ENCODE measurements at regions not wholly inside any gene's neighbourhood (a gene's known extent, or its start where the extent isn't known, plus 50 kb on each side); places are given as distances from the start of the nearest gene placed in this dataset.
"Not testable (repeated sequence)": the region's sequence is repeated elsewhere in the genome, so short reads cannot be mapped to it uniquely, and the experiment has no call there.

DNA sequence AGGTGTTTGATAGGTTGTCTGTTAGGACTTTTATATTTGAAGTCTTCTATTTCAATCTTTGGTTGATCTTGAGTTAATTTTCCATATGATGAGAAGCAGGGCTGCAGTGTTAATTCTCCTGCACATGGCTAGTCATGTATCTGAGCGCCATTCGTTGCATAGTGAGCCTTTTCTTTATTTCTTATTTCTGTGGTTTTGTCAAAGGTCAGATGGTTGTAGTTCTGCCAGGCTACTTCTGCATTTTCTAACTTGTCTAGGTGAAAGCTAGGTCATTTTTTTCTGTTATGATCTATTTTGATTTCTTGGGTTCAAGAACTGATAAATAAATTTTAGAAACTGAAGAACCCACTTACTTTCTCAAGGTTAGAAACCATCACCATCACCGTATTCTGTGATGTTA, 56.7 kb downstream of the CCDC74A start:
- no peak for DNase-seq

DNA sequence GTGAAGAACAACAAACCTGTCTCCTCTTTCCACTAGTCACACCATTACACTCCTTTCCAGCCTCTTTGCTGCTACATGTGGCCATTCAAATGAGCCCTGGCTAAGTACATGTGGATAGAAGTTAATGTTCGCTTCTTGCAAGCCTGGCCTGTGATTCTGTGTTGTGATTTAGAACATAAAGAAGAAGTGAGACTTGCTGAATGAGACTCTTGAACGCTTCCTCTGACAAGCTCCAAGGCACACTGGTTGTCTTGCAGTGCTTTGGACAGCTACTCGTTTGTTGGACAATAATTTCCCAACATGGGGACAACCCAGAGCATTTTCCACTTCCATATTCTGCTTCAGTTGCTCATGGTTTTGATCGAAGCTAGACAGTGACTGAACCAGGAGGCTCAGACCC, 57.3 kb downstream of the CCDC74A start:
- DNase-seq, result no peak

GRCh38 chr2:131588152-131588873, 60.6 kb downstream of the CCDC74A start:
- DNase-seq, result no peak

DNA sequence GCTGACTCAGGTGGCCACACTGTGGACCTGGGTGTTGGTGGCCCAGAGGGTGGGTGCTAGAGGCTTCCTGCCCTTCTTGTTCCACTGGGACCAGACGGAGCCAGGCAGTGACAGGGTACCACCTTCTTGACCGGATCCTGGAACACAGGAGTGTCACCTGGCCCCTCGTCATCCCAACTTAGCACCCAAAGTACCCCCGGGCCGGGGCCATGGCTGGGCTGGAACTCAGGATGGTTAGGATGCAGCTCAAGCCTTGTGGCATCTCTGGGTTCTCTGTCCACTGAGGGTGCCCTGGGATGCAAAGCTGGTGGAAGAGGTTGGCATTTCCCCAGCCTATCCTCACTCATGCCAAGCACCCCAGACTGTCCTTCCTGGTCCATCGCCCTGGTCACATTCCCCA, 61.4 kb downstream of the CCDC74A start:
- DNase-seq, result not testable (repeated sequence)

DNA sequence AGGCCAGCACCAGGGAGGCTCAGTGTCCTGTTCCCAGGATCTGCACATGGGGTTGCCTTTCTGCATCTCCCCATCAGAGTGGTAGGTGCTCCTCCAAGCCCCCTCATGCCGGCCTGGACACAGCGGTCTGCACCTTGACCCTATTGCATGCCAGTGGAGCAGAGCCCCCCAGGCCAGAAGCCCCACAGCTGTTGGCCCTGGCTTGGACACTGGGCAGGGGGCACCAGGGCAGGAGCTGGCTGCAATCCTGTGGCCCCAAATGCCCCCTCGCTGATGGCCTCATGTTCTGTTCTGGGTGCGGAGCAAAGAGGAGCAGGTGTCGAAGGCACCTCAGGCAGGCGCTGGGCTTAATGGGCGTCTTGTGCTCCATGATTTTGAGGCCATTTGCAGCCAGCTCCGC, 62.7 kb downstream of the CCDC74A start:
- no peak for DNase-seq

- no peak for DNase-seq
Measured at GRCh38 chr2:131590896-131591295, 63.2 kb downstream of the CCDC74A start.

- DNase-seq, result not testable (repeated sequence)
Measured at GRCh38 chr2:131596561-131596960, 68.9 kb downstream of the CCDC74A start.

GRCh38 chr2:131602444-131602843, 74.8 kb downstream of the CCDC74A start:
- not testable (repeated sequence) for DNase-seq

GRCh38 chr2:131604652-131605051, 77.0 kb downstream of the CCDC74A start:
- not testable (repeated sequence) for DNase-seq

- not testable (repeated sequence) for DNase-seq
Measured at GRCh38 chr2:131606366-131606765, 78.7 kb downstream of the CCDC74A start.

DNA sequence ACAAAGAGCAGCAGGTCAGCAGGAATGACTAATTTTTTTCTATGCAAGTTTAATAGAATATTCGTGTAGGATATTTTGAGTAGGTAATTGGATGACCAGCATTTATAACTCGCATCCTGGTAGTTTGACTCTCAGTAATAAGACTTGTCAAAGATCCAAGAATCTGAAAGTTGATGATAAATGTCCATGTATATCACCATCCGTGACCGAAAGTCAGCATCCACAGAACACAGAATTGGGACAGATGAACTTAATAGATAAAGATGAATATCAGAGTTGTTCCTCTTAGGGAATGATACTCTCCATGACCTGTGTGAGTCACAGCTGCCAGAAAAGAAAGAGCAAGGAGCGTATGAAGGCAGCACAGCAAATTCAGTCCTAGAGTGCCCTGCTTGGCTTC, 79.4 kb downstream of the CCDC74A start:
- DNase-seq, result not testable (repeated sequence)

DNA sequence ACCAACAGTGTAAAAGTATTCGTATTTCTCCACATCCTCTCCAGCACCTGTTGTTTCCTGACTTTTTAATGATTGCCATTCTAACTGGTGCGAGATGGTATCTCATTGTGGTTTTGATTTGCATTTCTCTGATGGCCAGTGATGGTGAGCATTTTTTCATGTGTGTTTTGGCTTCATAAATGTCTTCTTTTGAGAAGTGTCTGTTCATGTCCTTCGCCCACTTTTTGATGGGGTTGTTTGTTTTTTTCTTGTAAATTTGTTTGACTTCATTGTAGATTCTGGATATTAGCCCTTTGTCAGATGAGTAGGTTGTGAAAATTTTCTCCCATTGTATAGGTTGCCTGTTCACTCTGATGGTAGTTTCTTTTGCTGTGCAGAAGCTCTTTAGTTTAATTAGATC, 86.9 kb downstream of the CCDC74A start:
- not testable (repeated sequence) for DNase-seq

GRCh38 chr2:131618320-131618719, 90.6 kb downstream of the CCDC74A start:
- DNase-seq, result not testable (repeated sequence)

DNA sequence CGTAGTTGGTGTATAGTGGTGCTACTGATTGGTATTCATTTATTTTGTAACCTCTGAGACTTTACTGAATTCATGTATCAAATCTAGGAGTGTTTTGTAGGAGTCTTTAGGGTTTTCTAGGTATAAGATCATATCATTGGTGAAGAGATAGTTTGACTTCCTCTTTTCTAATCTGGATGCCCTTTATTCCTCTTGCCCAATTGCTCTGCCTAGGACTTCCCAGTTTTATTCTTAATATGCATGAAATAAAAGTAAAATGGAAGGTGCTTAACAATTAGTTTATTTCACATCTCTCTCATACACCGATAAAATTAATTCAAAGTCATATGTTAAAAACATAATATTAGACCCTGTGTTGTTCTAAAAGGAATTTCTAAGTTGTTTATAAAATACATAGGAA, 95.2 kb downstream of the CCDC74A start:
- DNase-seq, result not testable (repeated sequence)

GRCh38 chr2:131626011-131626410, 98.3 kb downstream of the CCDC74A start:
- DNase-seq, result not testable (repeated sequence)

GRCh38 chr2:131626565-131626964, 98.9 kb downstream of the CCDC74A start:
- not testable (repeated sequence) for DNase-seq

GRCh38 chr2:131627777-131628176, 100.1 kb downstream of the CCDC74A start:
- not testable (repeated sequence) for DNase-seq

GRCh38 chr2:131631648-131632047, 104.0 kb downstream of the CCDC74A start:
- DNase-seq, result not testable (repeated sequence)

- DNase-seq, result not testable (repeated sequence)
Measured at GRCh38 chr2:131633405-131633804, 105.7 kb downstream of the CCDC74A start.

DNA sequence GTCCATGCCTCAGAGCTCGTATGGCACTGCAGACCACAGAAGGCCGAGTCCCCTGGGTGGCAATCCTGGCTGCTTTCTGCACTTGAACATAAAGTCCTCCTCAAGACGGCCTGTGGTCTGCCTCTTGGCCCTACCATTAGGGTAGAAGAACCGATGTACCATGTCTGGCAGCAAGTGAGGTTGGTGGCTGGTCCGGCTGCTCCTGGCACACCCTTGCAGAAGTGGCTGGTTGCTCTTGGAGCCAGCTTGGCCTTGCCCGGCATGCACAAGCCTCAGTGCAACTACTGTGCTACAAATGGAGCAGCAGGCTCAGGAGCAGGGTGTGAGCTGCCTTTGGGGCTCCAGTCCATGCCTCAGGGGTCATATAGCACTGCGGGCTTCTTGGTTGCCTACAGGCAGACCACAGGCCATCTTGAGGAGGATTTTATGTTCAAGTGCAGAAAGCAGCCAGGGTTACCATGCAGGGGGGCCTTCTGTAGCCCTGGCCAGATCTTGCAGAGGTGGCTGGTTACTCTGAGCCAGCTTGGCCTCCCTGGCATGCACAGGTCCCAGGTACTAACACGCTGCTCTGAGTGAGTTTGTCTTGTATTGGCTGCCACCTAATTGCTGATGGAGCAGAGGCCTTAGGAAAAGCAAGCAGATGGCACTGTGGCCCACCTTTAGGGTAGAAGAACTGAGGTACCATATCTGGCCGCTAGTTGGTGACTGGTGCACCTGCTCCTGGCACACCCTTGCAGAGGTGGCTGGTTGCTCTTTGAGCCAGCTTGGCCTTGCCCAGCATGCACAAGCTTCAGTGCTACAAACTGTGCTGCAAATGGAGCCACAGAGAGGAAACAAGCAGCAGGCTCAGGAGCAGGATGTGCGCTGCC, 106.4 kb downstream of the CCDC74A start:
- not testable (repeated sequence) for DNase-seq

- DNase-seq, result no peak
Measured at GRCh38 chr2:131635611-131636010, 107.9 kb downstream of the CCDC74A start.

DNA sequence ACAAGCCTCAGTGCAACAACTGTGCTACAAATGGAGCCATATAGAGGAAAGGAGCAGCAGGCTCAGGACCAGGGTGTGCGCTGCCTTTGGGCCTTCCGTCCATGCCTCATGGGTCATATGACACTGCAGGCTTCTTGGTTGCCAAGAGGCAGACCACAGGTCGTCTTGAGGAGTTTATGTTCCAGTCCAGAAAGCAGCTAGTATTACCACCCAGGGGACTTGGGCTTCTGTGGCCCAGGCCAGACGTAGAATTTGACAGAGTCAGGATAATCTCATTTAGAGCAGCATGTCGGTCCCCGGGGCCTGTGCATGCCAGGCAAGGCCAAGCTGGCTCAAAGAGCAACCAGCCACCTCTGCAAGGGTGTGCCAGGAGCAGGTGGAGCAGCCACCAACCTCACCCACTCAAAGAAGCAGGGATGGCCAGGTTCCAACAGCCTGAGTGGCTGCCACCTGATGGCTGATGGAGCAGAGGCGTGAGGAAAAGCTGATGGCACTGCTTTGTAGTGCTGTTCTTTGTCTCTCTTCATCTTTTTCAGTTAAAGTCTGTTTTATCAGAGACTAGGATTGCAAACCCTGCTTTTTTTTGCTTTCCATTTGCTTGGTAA, 109.1 kb downstream of the CCDC74A start:
- DNase-seq, result not testable (repeated sequence)

- DNase-seq, result not testable (repeated sequence)
Measured at GRCh38 chr2:131639001-131639620, 111.4 kb downstream of the CCDC74A start.

Data from C1 segment of cervical spinal cord (tissue), 14 donors.